GM12875 (cell line): ENCODE measurements at regions not wholly inside any gene's neighbourhood (a gene's known extent, or its start where the extent isn't known, plus 50 kb on each side); places are given as distances from the start of the nearest gene placed in this dataset.

Experiments used
- H3K4me3 ChIP-seq: one replicate; pipeline ENCODE4 v1.5.1; 2011; ENCODE audit warnings: low read depth, low read length, control low read depth
- TF ChIP-seq, protein P1 (sequence below): IDR thresholded peaks from 2 replicates; pipeline ENCODE4 v1.5.1; 2011; ENCODE audit warnings: low read depth, mild to moderate bottlenecking, control low read depth, inconsistent platforms, low read length, moderate library complexity, borderline replicate concordance; ENCODE audit not compliant: insufficient read depth

DNA sequence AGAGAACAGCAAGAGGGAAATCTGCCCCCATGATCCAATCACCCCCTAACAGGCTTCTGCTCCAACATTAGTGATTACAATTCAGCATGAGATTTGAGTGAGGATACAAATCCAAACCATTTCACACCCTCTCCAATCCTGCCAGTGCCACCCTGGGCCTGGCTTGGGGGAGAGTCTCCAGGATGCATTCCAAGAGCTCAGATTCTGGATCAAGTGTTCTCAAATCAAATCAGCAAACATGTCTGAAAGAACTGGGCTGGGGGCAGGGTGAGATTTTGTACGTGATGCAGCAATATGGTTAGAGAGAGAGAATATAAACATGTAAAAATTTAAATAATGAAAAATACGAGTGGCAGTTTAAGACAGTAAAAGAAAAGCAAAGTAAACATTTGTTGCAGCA is 2100.9 kb upstream of the CELF4 start:
- TF ChIP-seq, protein P1, sequence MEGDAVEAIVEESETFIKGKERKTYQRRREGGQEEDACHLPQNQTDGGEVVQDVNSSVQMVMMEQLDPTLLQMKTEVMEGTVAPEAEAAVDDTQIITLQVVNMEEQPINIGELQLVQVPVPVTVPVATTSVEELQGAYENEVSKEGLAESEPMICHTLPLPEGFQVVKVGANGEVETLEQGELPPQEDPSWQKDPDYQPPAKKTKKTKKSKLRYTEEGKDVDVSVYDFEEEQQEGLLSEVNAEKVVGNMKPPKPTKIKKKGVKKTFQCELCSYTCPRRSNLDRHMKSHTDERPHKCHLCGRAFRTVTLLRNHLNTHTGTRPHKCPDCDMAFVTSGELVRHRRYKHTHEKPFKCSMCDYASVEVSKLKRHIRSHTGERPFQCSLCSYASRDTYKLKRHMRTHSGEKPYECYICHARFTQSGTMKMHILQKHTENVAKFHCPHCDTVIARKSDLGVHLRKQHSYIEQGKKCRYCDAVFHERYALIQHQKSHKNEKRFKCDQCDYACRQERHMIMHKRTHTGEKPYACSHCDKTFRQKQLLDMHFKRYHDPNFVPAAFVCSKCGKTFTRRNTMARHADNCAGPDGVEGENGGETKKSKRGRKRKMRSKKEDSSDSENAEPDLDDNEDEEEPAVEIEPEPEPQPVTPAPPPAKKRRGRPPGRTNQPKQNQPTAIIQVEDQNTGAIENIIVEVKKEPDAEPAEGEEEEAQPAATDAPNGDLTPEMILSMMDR, result no peak
- no peak overlapping the region for H3K4me3 ChIP-seq

DNA sequence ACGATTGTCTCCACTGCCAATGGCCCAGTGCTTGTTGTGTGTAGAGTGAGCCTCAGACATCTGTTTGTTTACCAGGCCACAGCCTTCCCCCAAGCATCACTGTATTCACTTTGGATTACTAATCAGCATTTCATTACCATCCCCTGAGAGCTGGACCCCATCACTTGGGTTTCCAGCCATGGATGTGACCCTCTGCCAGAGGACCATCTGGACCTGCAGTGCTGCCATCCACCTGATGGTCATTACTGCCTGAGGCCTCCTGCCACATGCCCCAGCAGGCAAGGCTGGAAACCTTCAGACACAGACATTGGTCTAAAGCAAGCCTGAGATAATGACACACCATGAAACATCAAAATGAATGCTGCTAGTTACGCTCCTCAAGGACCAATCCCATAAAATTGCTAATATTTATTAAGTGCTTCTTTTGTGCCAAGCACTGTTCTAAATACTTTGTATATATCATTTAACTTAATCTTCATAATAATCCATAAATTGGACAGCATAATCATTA is 2096.3 kb upstream of the CELF4 start:
- H3K4me3 ChIP-seq, result no peak overlapping the region
- TF ChIP-seq, protein P1, result no peak

DNA sequence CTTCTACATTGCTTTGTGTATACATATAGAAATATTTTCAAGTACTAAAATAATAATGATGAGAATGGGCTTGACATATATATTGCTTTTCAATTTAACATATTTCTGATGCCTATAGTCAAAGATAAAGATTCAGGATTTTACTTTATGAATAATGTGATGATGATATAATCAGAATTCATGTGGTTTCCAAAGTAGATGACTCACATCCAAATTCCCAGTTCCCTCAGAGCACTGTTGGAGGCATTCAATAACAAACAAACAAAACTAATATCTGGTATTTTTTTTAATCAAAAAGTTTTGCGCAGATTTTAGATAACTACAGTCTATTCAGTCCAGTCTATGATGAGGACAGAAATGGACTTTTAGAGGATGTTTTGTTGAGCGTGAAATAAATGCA is 2094.5 kb upstream of the CELF4 start:
- TF ChIP-seq, protein P1, result no peak
- no peak overlapping the region for H3K4me3 ChIP-seq

DNA sequence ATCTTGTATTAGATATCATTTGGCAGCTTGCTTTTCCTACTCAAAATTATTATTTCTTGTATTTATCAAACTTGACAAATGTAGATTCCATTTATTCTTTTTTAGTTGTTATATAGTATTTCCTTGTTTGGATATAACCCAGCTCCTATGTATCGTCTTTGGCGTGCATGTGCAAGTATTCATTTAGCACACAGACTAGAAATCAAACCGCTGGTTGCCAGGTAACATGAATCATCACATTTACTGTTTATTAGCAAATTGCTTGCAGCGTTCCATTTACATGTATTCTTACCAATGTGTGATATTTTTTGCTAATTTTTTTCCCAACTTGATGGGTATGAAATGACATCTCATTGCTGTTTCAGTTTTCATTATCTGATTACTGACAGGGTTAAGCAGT is 2089.7 kb upstream of the CELF4 start:
- TF ChIP-seq, protein P1, result no peak
- no peak overlapping the region for H3K4me3 ChIP-seq

DNA sequence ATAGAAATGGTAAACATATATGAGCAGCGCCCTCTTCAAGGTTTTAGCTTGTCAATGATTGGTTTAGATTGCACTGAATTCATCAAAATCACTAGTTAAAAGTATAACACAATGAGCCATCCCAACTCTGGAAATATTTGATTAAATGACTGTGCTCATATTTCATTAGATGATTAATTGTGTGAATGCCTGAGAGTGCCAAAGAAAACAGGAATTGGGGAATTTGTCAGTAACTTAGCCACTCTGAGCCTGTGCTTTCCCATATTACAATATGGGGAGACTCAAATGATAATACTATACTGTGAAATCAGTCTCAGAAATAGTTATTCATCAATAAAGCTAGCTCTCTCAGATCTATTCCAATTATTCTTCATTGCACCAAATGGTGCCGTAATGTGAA is 2087.6 kb upstream of the CELF4 start:
- TF ChIP-seq, protein P1, result no peak
- no peak overlapping the region for H3K4me3 ChIP-seq

DNA sequence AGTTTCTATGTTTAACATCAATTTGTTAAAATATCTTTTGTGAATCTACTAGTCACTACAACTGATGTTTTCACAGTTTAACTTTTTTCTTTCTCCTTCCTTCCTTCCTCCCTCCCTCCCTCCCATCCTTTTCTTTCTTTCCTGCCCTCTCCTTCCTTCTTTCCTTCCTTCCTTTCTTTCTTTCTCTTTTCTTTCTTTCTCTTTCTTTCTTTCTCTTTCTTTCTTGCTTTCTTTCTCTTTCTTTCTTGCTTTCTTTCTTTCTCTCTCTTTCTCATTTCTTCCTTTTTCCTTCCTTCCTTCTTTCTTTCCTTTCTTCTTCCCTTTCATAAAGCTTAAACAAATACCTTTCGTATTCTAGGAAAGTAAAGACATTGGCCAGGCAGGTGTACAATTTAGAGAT is 2083.0 kb upstream of the CELF4 start:
- TF ChIP-seq, protein P1, result no peak
- no peak overlapping the region for H3K4me3 ChIP-seq

DNA sequence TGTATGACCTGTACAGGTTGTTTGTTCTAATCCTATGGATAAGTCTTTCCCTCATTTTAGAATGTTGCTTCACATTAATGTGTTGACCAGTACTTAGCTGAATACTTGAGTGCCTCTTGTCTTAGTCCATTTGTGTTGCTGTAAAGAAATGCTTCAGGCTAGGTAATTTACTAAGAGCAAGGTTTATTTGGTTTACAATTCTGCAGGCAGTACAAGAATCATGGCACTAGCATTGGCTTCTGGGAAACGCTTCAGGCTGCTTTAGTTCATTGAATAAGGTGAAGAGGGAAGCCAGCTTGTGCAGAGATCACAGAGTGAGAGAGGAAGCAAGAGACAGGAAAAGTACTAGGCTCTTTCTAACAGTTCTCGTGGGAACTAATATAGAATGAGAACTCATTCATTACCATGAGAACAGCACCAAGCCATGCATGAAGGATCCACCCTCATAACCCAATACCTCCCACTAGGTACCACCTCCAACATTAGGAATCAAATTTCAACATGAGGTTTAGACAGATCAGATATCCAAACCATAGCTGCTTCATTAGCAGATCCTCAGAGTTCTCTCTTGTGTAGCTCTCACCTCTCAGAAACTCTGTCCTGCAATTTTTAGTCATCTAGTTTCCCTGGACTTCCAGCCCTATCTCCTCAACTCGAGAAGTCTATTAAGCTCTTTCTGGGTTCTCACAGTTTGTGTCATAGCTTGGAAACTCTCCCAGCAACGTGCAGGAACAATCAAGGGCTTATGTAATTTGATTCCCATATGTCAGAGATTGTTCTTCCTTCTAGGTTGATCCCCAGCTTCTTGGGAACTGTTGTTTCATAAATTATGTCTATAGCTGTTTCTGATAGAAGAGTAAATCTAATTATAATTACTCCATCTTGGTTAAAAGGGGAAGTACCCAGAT is 2082.3 kb upstream of the CELF4 start:
- no peak overlapping the region for H3K4me3 ChIP-seq
- TF ChIP-seq, protein P1, result no peak
